HG03175 (cell line): ENCODE measurements at regions not wholly inside any gene's neighbourhood (a gene's known extent, or its start where the extent isn't known, plus 50 kb on each side); places are given as distances from the start of the nearest gene placed in this dataset.
"Not testable (repeated sequence)": the region's sequence is repeated elsewhere in the genome, so short reads cannot be mapped to it uniquely, and the experiment has no call there.

Source experiments
- ATAC-seq: cut with Tn5 transposase; IDR thresholded peaks from one replicate; pipeline ENCODE4 v1.9.1; 2021; ENCODE audit warnings: mild to moderate bottlenecking, moderate library complexity; ENCODE audit not compliant: unreplicated experiment

GRCh38 chr13:80684217-80684991 is 343.5 kb upstream of the SPRY2 start:
- no peak for ATAC-seq

- no peak for ATAC-seq
Measured at GRCh38 chr13:80680786-80681366, 339.9 kb upstream of the SPRY2 start.

- ATAC-seq: no peak
Measured at GRCh38 chr13:80679423-80679822, 338.5 kb upstream of the SPRY2 start.

- no peak for ATAC-seq
Measured at GRCh38 chr13:80677227-80677626, 336.3 kb upstream of the SPRY2 start.

GRCh38 chr13:80675442-80675841 is 334.5 kb upstream of the SPRY2 start:
- ATAC-seq: not testable (repeated sequence)

- ATAC-seq: no peak
Measured at GRCh38 chr13:80671773-80672172, 330.8 kb upstream of the SPRY2 start.

- ATAC-seq: no peak
Measured at GRCh38 chr13:80669112-80669511, 328.2 kb upstream of the SPRY2 start.

- ATAC-seq: no peak
Measured at GRCh38 chr13:80668452-80668851, 327.5 kb upstream of the SPRY2 start.

- no peak for ATAC-seq
Measured at GRCh38 chr13:80666782-80667552, 326.0 kb upstream of the SPRY2 start.

GRCh38 chr13:80665792-80666333 is 324.9 kb upstream of the SPRY2 start:
- no peak for ATAC-seq

GRCh38 chr13:80664950-80665349 is 324.0 kb upstream of the SPRY2 start:
- ATAC-seq: no peak

- ATAC-seq: no peak
Measured at GRCh38 chr13:80663788-80664187, 322.9 kb upstream of the SPRY2 start.

- no peak for ATAC-seq
Measured at GRCh38 chr13:80658705-80659104, 317.8 kb upstream of the SPRY2 start.

- ATAC-seq: no peak
Measured at GRCh38 chr13:80656512-80656904, 315.6 kb upstream of the SPRY2 start.

- no peak for ATAC-seq
Measured at GRCh38 chr13:80655778-80656511, 315.0 kb upstream of the SPRY2 start.

GRCh38 chr13:80654638-80655249 is 313.8 kb upstream of the SPRY2 start:
- ATAC-seq: no peak

GRCh38 chr13:80649274-80649673 is 308.3 kb upstream of the SPRY2 start:
- ATAC-seq: no peak

- no peak for ATAC-seq
Measured at GRCh38 chr13:80642641-80643040, 301.7 kb upstream of the SPRY2 start.

- ATAC-seq: no peak
Measured at GRCh38 chr13:80633251-80633650, 292.3 kb upstream of the SPRY2 start.

GRCh38 chr13:80630685-80631121 is 289.8 kb upstream of the SPRY2 start:
- no peak for ATAC-seq
